DND-41 (cell line): ENCODE measurements at regions not wholly inside any gene's neighbourhood (a gene's known extent, or its start where the extent isn't known, plus 50 kb on each side); places are given as distances from the start of the nearest gene placed in this dataset.

Source experiments
- ATAC-seq: fragments of 200-7000 bp; cut with Tn5 transposase; 3 replicates; pipeline ENCODE4 v1.9.1; 2021; ENCODE audit warnings: low read depth; ENCODE audit not compliant: insufficient read depth
- DNase-seq: peaks from one replicate; pipeline ENCODE4 v3.0.0-alpha.2; 2020
- H2AFZ ChIP-seq: 2 replicates; pipeline ENCODE4 v1.6.0; 2012; ENCODE audit warnings: low read depth, low read length
- H3K27ac ChIP-seq: 2 replicates; pipeline ENCODE4 v1.5.1; 2012; ENCODE audit warnings: low read length, inconsistent platforms
- H3K27me3 ChIP-seq: fragments of 200-600 bp; sonication (generic); 2 replicates; pipeline ENCODE4 v1.6.0; 2012; ENCODE audit warnings: low read length, mild to moderate bottlenecking, inconsistent platforms; ENCODE audit not compliant: insufficient read depth, poor library complexity
- H3K36me3 ChIP-seq: 2 replicates; pipeline ENCODE4 v1.5.1; 2012; ENCODE audit warnings: low read length, inconsistent platforms; ENCODE audit not compliant: insufficient read depth
- H3K4me1 ChIP-seq: 2 replicates; pipeline ENCODE4 v1.5.1; 2012; ENCODE audit warnings: mild to moderate bottlenecking, low read length; ENCODE audit not compliant: insufficient read depth
- H3K4me2 ChIP-seq: 2 replicates; pipeline ENCODE4 v1.6.0; 2012; ENCODE audit warnings: mild to moderate bottlenecking, moderate library complexity, low read length, inconsistent platforms; ENCODE audit not compliant: insufficient read depth
- H3K4me3 ChIP-seq, 2 experiments: fragments of 200-600 bp in 1 of 2; shearing (Covaris generic) in 1 of 2; 2 replicates each; pipeline ENCODE4 v1.5.1; 2012 to 2016; ENCODE audit warnings: inconsistent platforms in 2 of 2, low read length in 2 of 2, mild to moderate bottlenecking in 2 of 2, low read depth in 1 of 2, moderate library complexity in 1 of 2
- H3K79me2 ChIP-seq: 2 replicates; pipeline ENCODE4 v1.6.0; 2012; ENCODE audit warnings: low read length, inconsistent platforms; ENCODE audit not compliant: insufficient read depth
- H3K9ac ChIP-seq: 2 replicates; pipeline ENCODE4 v1.6.0; 2012; ENCODE audit warnings: low read depth, mild to moderate bottlenecking, inconsistent platforms, low read length, moderate library complexity
- H3K9me3 ChIP-seq: 2 replicates; pipeline ENCODE4 v1.5.1; 2012; ENCODE audit warnings: low read length, moderate library complexity, mild to moderate bottlenecking, inconsistent platforms; ENCODE audit not compliant: insufficient read depth, severe bottlenecking
- H4K20me1 ChIP-seq: 2 replicates; pipeline ENCODE4 v1.6.0; 2012; ENCODE audit warnings: low read length; ENCODE audit not compliant: insufficient read depth
- CTCF ChIP-seq: IDR thresholded peaks from 2 replicates; pipeline ENCODE4 v1.5.1; 2012; ENCODE audit warnings: borderline replicate concordance, low read length, moderate library complexity, mild to moderate bottlenecking; ENCODE audit not compliant: poor library complexity, severe bottlenecking; ENCODE audit errors: extremely low read depth
- EZH2 ChIP-seq: IDR thresholded peaks from 3 replicates; pipeline ENCODE4 v1.6.1; 2012; ENCODE audit warnings: borderline replicate concordance, low read depth, mild to moderate bottlenecking, moderate library complexity, low read length, inconsistent platforms; ENCODE audit not compliant: severe bottlenecking

GRCh38 chr14:98867146-98867545, 404.9 kb downstream of the BCL11B start:
- no peak overlapping the region for H3K27ac ChIP-seq
- H3K4me1 ChIP-seq, result no peaks in the 10 kb centered on the region

GRCh38 chr14:98867726-98868125, 404.3 kb downstream of the BCL11B start:
- Histone ChIP-seq H4K20me1 (no peaks in the 10 kb centered on the region), H3K79me2 (no peaks in the 10 kb centered on the region), H3K27ac (no peak overlapping the region), H3K4me1 (no peaks in the 10 kb centered on the region), H3K4me2 (no peak overlapping the region), H2AFZ (no peak overlapping the region), H3K36me3 (no peaks in the 10 kb centered on the region), H3K9ac (no peak overlapping the region), H3K9me3 (no peaks in the 10 kb centered on the region), H3K27me3 (no peaks in the 10 kb centered on the region), H3K4me3 (no peak overlapping the region)
- DNase-seq (no peak), ATAC-seq (no peak)
- TF ChIP-seq CTCF (no peak), EZH2 (no peak)

More at GRCh38 chr14:98867146-98867545, 404.9 kb downstream of the BCL11B start:
- no peak for DNase-seq
- Histone ChIP-seq H3K79me2 (no peaks in the 10 kb centered on the region), H4K20me1 (no peaks in the 10 kb centered on the region), H3K27me3 (no peaks in the 10 kb centered on the region), H3K4me2 (no peak overlapping the region), H3K9me3 (no peaks in the 10 kb centered on the region), H2AFZ (no peak overlapping the region), H3K4me3 (no peak overlapping the region), H3K36me3 (no peaks in the 10 kb centered on the region), H3K9ac (no peak overlapping the region)
- TF ChIP-seq CTCF (no peak), EZH2 (no peak)
- no peak for ATAC-seq

- TF ChIP-seq CTCF (no peak), EZH2 (no peak)
- ATAC-seq, result no peak
Observed at GRCh38 chr14:98868866-98869265, 403.1 kb downstream of the BCL11B start.

GRCh38 chr14:98871796-98872195, 400.2 kb downstream of the BCL11B start:
- no peak overlapping the region for H3K9ac ChIP-seq
- TF ChIP-seq EZH2 (no peak), CTCF (no peak)
- no peaks in the 10 kb centered on the region for H3K27me3 ChIP-seq
- H3K4me2 ChIP-seq, result no peak overlapping the region
- no peaks in the 10 kb centered on the region for H4K20me1 ChIP-seq
- H3K79me2 ChIP-seq, result no peaks in the 10 kb centered on the region
- DNase-seq (no peak), ATAC-seq (no peak)
- no peaks in the 10 kb centered on the region for H3K9me3 ChIP-seq
- H3K4me1 ChIP-seq, result peaks cover 8% of the 10 kb centered on the region
- H3K36me3 ChIP-seq, result no peaks in the 10 kb centered on the region
- H2AFZ ChIP-seq, result no peak overlapping the region
- no peak overlapping the region for H3K4me3 ChIP-seq
- H3K27ac ChIP-seq, result no peak overlapping the region

More at GRCh38 chr14:98868866-98869265, 403.1 kb downstream of the BCL11B start:
- no peak overlapping the region for H2AFZ ChIP-seq
- no peak for DNase-seq
- H3K9ac ChIP-seq, result no peak overlapping the region
- H3K4me1 ChIP-seq, result peaks cover under 1% of the 10 kb centered on the region; the same call in 1 of the 2 replicates
- H4K20me1 ChIP-seq, result no peaks in the 10 kb centered on the region
- no peaks in the 10 kb centered on the region for H3K27me3 ChIP-seq
- H3K36me3 ChIP-seq, result no peaks in the 10 kb centered on the region
- H3K4me2 ChIP-seq, result no peak overlapping the region
- no peaks in the 10 kb centered on the region for H3K9me3 ChIP-seq
- H3K27ac ChIP-seq, result no peak overlapping the region
- no peak overlapping the region for H3K4me3 ChIP-seq
- H3K79me2 ChIP-seq, result no peaks in the 10 kb centered on the region
